GM18951 (cell line): ENCODE measurements at regions not wholly inside any gene's neighbourhood (a gene's known extent, or its start where the extent isn't known, plus 50 kb on each side); places are given as distances from the start of the nearest gene placed in this dataset.

Experiments used
- POLR2A ChIP-seq: IDR thresholded peaks from 4 replicates; pipeline ENCODE4 v1.6.1; 2011; ENCODE audit warnings: mild to moderate bottlenecking; ENCODE audit not compliant: insufficient read length, insufficient read depth; ENCODE audit errors: extremely low read depth
- in situ Hi-C: fragments of 300-500 bp; cut with MboI; formaldehyde crosslinking; loops from one replicate; pipeline ENCODE4 v1.12.0; 2022; ENCODE audit warnings: low sequenced_read_pairs, mixed read lengths, inconsistent platforms; ENCODE audit not compliant: unreplicated experiment

GRCh38 chr13:85314686-85315085 is 484.5 kb downstream of the SLITRK6 start:
- TF ChIP-seq POLR2A, result no peak
- in situ Hi-C loops, result no loop called here

- in situ Hi-C loops, result no loop called here
- TF ChIP-seq POLR2A, result no peak
These were observed 485.3 kb downstream of the SLITRK6 start for GRCh38 chr13:85313761-85314503.

- in situ Hi-C loops, result no loop called here
- no peak for TF ChIP-seq POLR2A
These were observed 487.1 kb downstream of the SLITRK6 start for GRCh38 chr13:85312071-85312470.

- in situ Hi-C loops, result no loop called here
- TF ChIP-seq POLR2A, result no peak
These were observed 495.6 kb downstream of the SLITRK6 start for GRCh38 chr13:85303630-85304029.

- in situ Hi-C loops, result no loop called here
- TF ChIP-seq POLR2A, result no peak
These were observed 500.8 kb downstream of the SLITRK6 start for GRCh38 chr13:85298387-85298924.

GRCh38 chr13:85288698-85289097 is 510.5 kb downstream of the SLITRK6 start:
- TF ChIP-seq POLR2A, result no peak
- in situ Hi-C loops, result no loop called here

- TF ChIP-seq POLR2A, result no peak
- in situ Hi-C loops, result no loop called here
These were observed 511.7 kb downstream of the SLITRK6 start for GRCh38 chr13:85287528-85287927.

- TF ChIP-seq POLR2A, result no peak
- in situ Hi-C loops, result no loop called here
These were observed 513.1 kb downstream of the SLITRK6 start for GRCh38 chr13:85286081-85286480.

- TF ChIP-seq POLR2A, result no peak
- in situ Hi-C loops, result no loop called here
These were observed 514.9 kb downstream of the SLITRK6 start for GRCh38 chr13:85284349-85284748.

- in situ Hi-C loops, result no loop called here
- TF ChIP-seq POLR2A, result no peak
These were observed 515.8 kb downstream of the SLITRK6 start for GRCh38 chr13:85283408-85283807.

- TF ChIP-seq POLR2A, result no peak
- in situ Hi-C loops, result no loop called here
These were observed 516.3 kb downstream of the SLITRK6 start for GRCh38 chr13:85282876-85283275.

- TF ChIP-seq POLR2A, result no peak
- in situ Hi-C loops, result no loop called here
These were observed 520.4 kb downstream of the SLITRK6 start for GRCh38 chr13:85278851-85279250.

- in situ Hi-C loops, result no loop called here
- no peak for TF ChIP-seq POLR2A
These were observed 521.5 kb downstream of the SLITRK6 start for GRCh38 chr13:85277748-85278147.

- in situ Hi-C loops, result no loop called here
- TF ChIP-seq POLR2A, result no peak
These were observed 532.4 kb downstream of the SLITRK6 start for GRCh38 chr13:85266771-85267170.
